Dermis blood vessel endothelial cell (primary cell): ENCODE measurements at regions not wholly inside any gene's neighbourhood (a gene's known extent, or its start where the extent isn't known, plus 50 kb on each side); places are given as distances from the start of the nearest gene placed in this dataset.
A peak's percentile ranks its signal among the peaks of the same experiment; 100 is the strongest.
"Not testable (repeated sequence)": the region's sequence is repeated elsewhere in the genome, so short reads cannot be mapped to it uniquely, and the experiment has no call there.

Experiments used
- DNase-seq: peaks from one replicate; pipeline ENCODE4 v3.0.0; 2010

- DNase-seq = no peak
Measured at GRCh38 chr6:134784336-134784735, 165.6 kb downstream of the ALDH8A1 start.

GRCh38 chr6:134778431-134778830 is 171.5 kb downstream of the ALDH8A1 start:
- DNase-seq = no peak

- DNase-seq = peak; percentile 32
Measured at GRCh38 chr6:134774201-134774638, 175.7 kb downstream of the ALDH8A1 start.

- no peak for DNase-seq
Measured at GRCh38 chr6:134772671-134773360, 177.1 kb downstream of the ALDH8A1 start.

GRCh38 chr6:134768931-134769330 is 181.0 kb downstream of the ALDH8A1 start:
- DNase-seq = peak; percentile 5

- no peak for DNase-seq
Measured at GRCh38 chr6:134766497-134766896, 183.4 kb downstream of the ALDH8A1 start.

GRCh38 chr6:134764741-134765140 is 185.2 kb downstream of the ALDH8A1 start:
- DNase-seq = no peak

GRCh38 chr6:134763575-134763974 is 186.3 kb downstream of the ALDH8A1 start:
- DNase-seq = not testable (repeated sequence)

GRCh38 chr6:134758621-134759020 is 191.3 kb downstream of the ALDH8A1 start:
- DNase-seq = no peak

GRCh38 chr6:134757911-134758361 is 192.0 kb downstream of the ALDH8A1 start:
- no peak for DNase-seq

- no peak for DNase-seq
Measured at GRCh38 chr6:134756374-134757025, 193.4 kb downstream of the ALDH8A1 start.

- no peak for DNase-seq
Measured at GRCh38 chr6:134754013-134754690, 195.7 kb downstream of the ALDH8A1 start.

GRCh38 chr6:134753001-134753400 is 196.9 kb downstream of the ALDH8A1 start:
- peak; percentile 58 for DNase-seq

GRCh38 chr6:134752445-134752844 is 197.5 kb downstream of the ALDH8A1 start:
- DNase-seq = no peak

GRCh38 chr6:134750669-134751068 is 199.2 kb downstream of the ALDH8A1 start:
- no peak for DNase-seq

GRCh38 chr6:134748484-134748883 is 201.4 kb downstream of the ALDH8A1 start:
- peak; percentile 15 for DNase-seq

GRCh38 chr6:134747197-134747596 is 202.7 kb downstream of the ALDH8A1 start:
- not testable (repeated sequence) for DNase-seq

- DNase-seq = no peak
Measured at GRCh38 chr6:134746140-134746539, 203.8 kb downstream of the ALDH8A1 start.

- not testable (repeated sequence) for DNase-seq
Measured at GRCh38 chr6:134745192-134745591, 204.7 kb downstream of the ALDH8A1 start.

GRCh38 chr6:134744301-134744700 is 205.6 kb downstream of the ALDH8A1 start:
- no peak for DNase-seq

GRCh38 chr6:134741200-134741536 is 208.7 kb downstream of the ALDH8A1 start:
- DNase-seq = no peak

- DNase-seq = peak; percentile 63
Measured at GRCh38 chr6:134740473-134741199, 209.3 kb downstream of the ALDH8A1 start.

GRCh38 chr6:134740027-134740373 is 209.9 kb downstream of the ALDH8A1 start:
- DNase-seq = no peak
